ENCODE measurements at regions not wholly inside any gene's neighbourhood (a gene's known extent, or its start where the extent isn't known, plus 50 kb on each side); places are given as distances from the start of the nearest gene placed in this dataset.

- TF ChIP-seq CTCF (IDR thresholded peaks at IDR 0.05) (no peak), EZH2 (IDR thresholded peaks at IDR 0.05; ENCODE audit: borderline replicate concordance, insufficient read depth, low read depth, low read length, poor library complexity, severe bottlenecking) (no peak)
Observed at GRCh38 chr10:3323865-3324498, 151.4 kb upstream of the PITRM1 start.

All from B cell (primary cell).